Central memory CD8-positive, alpha-beta T cell (primary cell): ENCODE measurements at regions not wholly inside any gene's neighbourhood (a gene's known extent, or its start where the extent isn't known, plus 50 kb on each side); places are given as distances from the start of the nearest gene placed in this dataset.

Source experiments
- ATAC-seq: fragments of 150-1000 bp; cut with Tn5 transposase; replicated peaks from 2 replicates; pipeline ENCODE4 v1.10.0; 2022; ENCODE audit warnings: mild to moderate bottlenecking, moderate FRiP score, moderate number of reproducible peaks; ENCODE audit not compliant: poor library complexity, severe bottlenecking; ENCODE audit errors: extremely low read depth
- DNase-seq, 2 donors: peaks; one replicate each; pipeline ENCODE4 v3.0.0; 2021; ENCODE audit warnings: low spot score in 2 of 2
- H3K27ac Mint-ChIP-seq: one replicate; pipeline ENCODE4 v1.8.0; 2022; ENCODE audit warnings: low read depth, mild to moderate bottlenecking, moderate library complexity, mixed read lengths
- H3K27me3 Mint-ChIP-seq: one replicate; pipeline ENCODE4 v1.8.0; 2022; ENCODE audit warnings: mixed read lengths
- H3K36me3 Mint-ChIP-seq: one replicate; pipeline ENCODE4 v1.8.0; 2022; ENCODE audit warnings: mild to moderate bottlenecking, moderate library complexity, mixed read lengths; ENCODE audit not compliant: insufficient read depth
- H3K4me1 Mint-ChIP-seq: one replicate; pipeline ENCODE4 v1.8.0; 2022; ENCODE audit warnings: mixed read lengths
- H3K4me3 Mint-ChIP-seq: one replicate; pipeline ENCODE4 v1.8.0; 2022; ENCODE audit warnings: mild to moderate bottlenecking, moderate library complexity, mixed read lengths
- H3K9me3 Mint-ChIP-seq: one replicate; pipeline ENCODE4 v1.8.0; 2022; ENCODE audit warnings: mixed read lengths

- H3K4me3 Mint-ChIP-seq, result no peak overlapping the region
- no peak overlapping the region for H3K27ac Mint-ChIP-seq
- H3K9me3 Mint-ChIP-seq, result peaks cover 14% of the 10 kb centered on the region
- no peaks in the 10 kb centered on the region for H3K36me3 Mint-ChIP-seq
- ATAC-seq (no peak), DNase-seq (no peak)
- no peaks in the 10 kb centered on the region for H3K4me1 Mint-ChIP-seq
- no peaks in the 10 kb centered on the region for H3K27me3 Mint-ChIP-seq
These were observed 583.5 kb upstream of the TBX3 start for GRCh38 chr12:115267464-115267863.

GRCh38 chr12:115264605-115265004, 580.6 kb upstream of the TBX3 start:
- no peak overlapping the region for H3K27ac Mint-ChIP-seq
- H3K27me3 Mint-ChIP-seq, result no peaks in the 10 kb centered on the region

GRCh38 chr12:115261691-115262398, 577.9 kb upstream of the TBX3 start:
- H3K36me3 Mint-ChIP-seq, result no peaks in the 10 kb centered on the region
- no peaks in the 10 kb centered on the region for H3K4me1 Mint-ChIP-seq
- H3K4me3 Mint-ChIP-seq, result no peak overlapping the region
- peaks cover 9% of the 10 kb centered on the region for H3K9me3 Mint-ChIP-seq
- DNase-seq (no peak), ATAC-seq (no peak)
- H3K27me3 Mint-ChIP-seq, result no peaks in the 10 kb centered on the region
- H3K27ac Mint-ChIP-seq, result no peak overlapping the region

More at GRCh38 chr12:115264605-115265004, 580.6 kb upstream of the TBX3 start:
- DNase-seq (no peak), ATAC-seq (no peak)
- no peaks in the 10 kb centered on the region for H3K36me3 Mint-ChIP-seq
- peaks cover 8% of the 10 kb centered on the region for H3K9me3 Mint-ChIP-seq
- H3K4me3 Mint-ChIP-seq, result no peak overlapping the region
- H3K4me1 Mint-ChIP-seq, result no peaks in the 10 kb centered on the region

GRCh38 chr12:115260762-115261675, 577.0 kb upstream of the TBX3 start:
- Mint-ChIP-seq H3K4me3 (no peak overlapping the region), H3K27me3 (no peaks in the 10 kb centered on the region), H3K27ac (no peak overlapping the region), H3K4me1 (no peaks in the 10 kb centered on the region), H3K9me3 (peaks cover 5% of the 10 kb centered on the region), H3K36me3 (no peaks in the 10 kb centered on the region)
- DNase-seq (no peak), ATAC-seq (no peak)

- peaks cover 5% of the 10 kb centered on the region for H3K9me3 Mint-ChIP-seq
- ATAC-seq, result no peak
- no peak overlapping the region for H3K4me3 Mint-ChIP-seq
- H3K27ac Mint-ChIP-seq, result no peak overlapping the region
- no peaks in the 10 kb centered on the region for H3K27me3 Mint-ChIP-seq
- no peaks in the 10 kb centered on the region for H3K4me1 Mint-ChIP-seq
- DNase-seq, result no peak
- no peaks in the 10 kb centered on the region for H3K36me3 Mint-ChIP-seq
These were observed 576.2 kb upstream of the TBX3 start for GRCh38 chr12:115259968-115260747.

GRCh38 chr12:115257791-115258190, 573.8 kb upstream of the TBX3 start:
- Mint-ChIP-seq H3K27ac (no peak overlapping the region), H3K9me3 (peaks cover 7% of the 10 kb centered on the region), H3K27me3 (no peaks in the 10 kb centered on the region), H3K4me3 (no peak overlapping the region), H3K4me1 (no peaks in the 10 kb centered on the region), H3K36me3 (no peaks in the 10 kb centered on the region)
- ATAC-seq, result no peak
- no peak for DNase-seq

- DNase-seq (no peak), ATAC-seq (no peak)
- H3K9me3 Mint-ChIP-seq, result peaks cover 16% of the 10 kb centered on the region
- H3K4me3 Mint-ChIP-seq, result no peak overlapping the region
- H3K4me1 Mint-ChIP-seq, result no peaks in the 10 kb centered on the region
- no peak overlapping the region for H3K27ac Mint-ChIP-seq
- H3K36me3 Mint-ChIP-seq, result no peaks in the 10 kb centered on the region
- H3K27me3 Mint-ChIP-seq, result no peaks in the 10 kb centered on the region
These were observed 572.0 kb upstream of the TBX3 start for GRCh38 chr12:115255962-115256361.

GRCh38 chr12:115255257-115255656, 571.3 kb upstream of the TBX3 start:
- no peaks in the 10 kb centered on the region for H3K4me1 Mint-ChIP-seq
- H3K4me3 Mint-ChIP-seq, result no peak overlapping the region
- no peak for DNase-seq
- no peak for ATAC-seq
- peaks cover 19% of the 10 kb centered on the region for H3K9me3 Mint-ChIP-seq
- no peak overlapping the region for H3K27ac Mint-ChIP-seq
- no peaks in the 10 kb centered on the region for H3K36me3 Mint-ChIP-seq
- no peaks in the 10 kb centered on the region for H3K27me3 Mint-ChIP-seq

- no peaks in the 10 kb centered on the region for H3K27me3 Mint-ChIP-seq
- H3K4me1 Mint-ChIP-seq, result no peaks in the 10 kb centered on the region
- no peak overlapping the region for H3K4me3 Mint-ChIP-seq
- H3K9me3 Mint-ChIP-seq, result peaks cover 15% of the 10 kb centered on the region
- no peaks in the 10 kb centered on the region for H3K36me3 Mint-ChIP-seq
- ATAC-seq (no peak), DNase-seq (no peak)
- H3K27ac Mint-ChIP-seq, result no peak overlapping the region
These were observed 569.1 kb upstream of the TBX3 start for GRCh38 chr12:115253049-115253448.

GRCh38 chr12:115251727-115252126, 567.8 kb upstream of the TBX3 start:
- DNase-seq (no peak), ATAC-seq (no peak)
- Mint-ChIP-seq H3K9me3 (peaks cover 14% of the 10 kb centered on the region), H3K4me1 (no peaks in the 10 kb centered on the region), H3K36me3 (no peaks in the 10 kb centered on the region), H3K27ac (no peak overlapping the region), H3K4me3 (no peak overlapping the region), H3K27me3 (no peaks in the 10 kb centered on the region)

- H3K4me3 Mint-ChIP-seq, result no peak overlapping the region
- H3K9me3 Mint-ChIP-seq, result peaks cover 14% of the 10 kb centered on the region
- no peaks in the 10 kb centered on the region for H3K27me3 Mint-ChIP-seq
- H3K27ac Mint-ChIP-seq, result no peak overlapping the region
- ATAC-seq (no peak), DNase-seq (no peak)
- H3K36me3 Mint-ChIP-seq, result no peaks in the 10 kb centered on the region
- no peaks in the 10 kb centered on the region for H3K4me1 Mint-ChIP-seq
These were observed 565.8 kb upstream of the TBX3 start for GRCh38 chr12:115249671-115250278.

GRCh38 chr12:115245020-115245419, 561.0 kb upstream of the TBX3 start:
- no peak overlapping the region for H3K4me3 Mint-ChIP-seq
- no peaks in the 10 kb centered on the region for H3K27me3 Mint-ChIP-seq
- ATAC-seq (no peak), DNase-seq (no peak)
- peaks cover 2% of the 10 kb centered on the region for H3K36me3 Mint-ChIP-seq
- no peak overlapping the region for H3K27ac Mint-ChIP-seq
- H3K4me1 Mint-ChIP-seq, result no peaks in the 10 kb centered on the region
- peaks cover 15% of the 10 kb centered on the region for H3K9me3 Mint-ChIP-seq
